Panc1 (cell line): ENCODE measurements at regions not wholly inside any gene's neighbourhood (a gene's known extent, or its start where the extent isn't known, plus 50 kb on each side); places are given as distances from the start of the nearest gene placed in this dataset.

ENCODE experiments used
- ATAC-seq: fragments of 200-7000 bp; cut with Tn5 transposase; 2 replicates; pipeline ENCODE4 v1.9.1; 2020; ENCODE audit warnings: mild to moderate bottlenecking, moderate library complexity
- BruUV-seq: library from RNA; stranded (reverse); fragments of 400-500 nt; replicated peaks from 2 replicates; lab custom pipeline; 2021; lab: Mats Ljungman, UMichigan
- CTCF ChIA-PET: fragments of 300-600 bp; sonication (Branson Sonifier 250); formaldehyde crosslinking; loops from one replicate; lab custom pipeline; 2022; ENCODE audit warnings: antibody characterized with exemption; lab: Charles Lee
- POLR2A ChIA-PET: fragments of 300-600 bp; sonication (Branson Sonifier 250); formaldehyde crosslinking; loops from one replicate; lab custom pipeline; 2022; ENCODE audit warnings: antibody characterized with exemption; lab: Charles Lee
- DNase-seq: peaks from one replicate; pipeline ENCODE4 v3.0.0-alpha.2; 2010; ENCODE audit warnings: low read depth, low spot score
- H3K27ac ChIP-seq: 2 replicates; pipeline ENCODE4 v1.5.1; 2011; ENCODE audit warnings: mild to moderate bottlenecking, low read length, inconsistent platforms
- H3K27me3 ChIP-seq: fragments of 200-500 bp; sonication (Bioruptor generic); 2 replicates; pipeline ENCODE4 v1.6.0; 2014; ENCODE audit warnings: low read length, inconsistent platforms; ENCODE audit not compliant: control insufficient read depth, insufficient read depth
- H3K36me3 ChIP-seq: fragments of 200-500 bp; sonication (Bioruptor generic); 2 replicates; pipeline ENCODE4 v1.5.1; 2014; ENCODE audit warnings: inconsistent platforms, mild to moderate bottlenecking, low read length, moderate library complexity; ENCODE audit not compliant: control insufficient read depth, insufficient read depth
- H3K4me1 ChIP-seq: 2 replicates; pipeline ENCODE4 v1.5.1; 2011; ENCODE audit warnings: inconsistent platforms, mild to moderate bottlenecking, low read length, moderate library complexity; ENCODE audit not compliant: control insufficient read depth, insufficient read depth
- H3K4me3 ChIP-seq, 2 experiments: 2 replicates each; pipeline ENCODE4 v1.5.1; 2011 to 2012; ENCODE audit warnings: low read depth in 2 of 2, low read length in 2 of 2, mild to moderate bottlenecking in 2 of 2, inconsistent platforms in 1 of 2, moderate library complexity in 1 of 2
- H3K9me3 ChIP-seq: fragments of 200-500 bp; sonication (Bioruptor generic); 2 replicates; pipeline ENCODE4 v1.5.1; 2014; ENCODE audit warnings: low read depth, mild to moderate bottlenecking, inconsistent platforms, low read length, moderate library complexity; ENCODE audit not compliant: control insufficient read depth, insufficient read depth
- POLR2AphosphoS5 ChIP-seq: IDR thresholded peaks from 2 replicates; pipeline ENCODE4 v1.6.1; 2012; ENCODE audit warnings: mild to moderate bottlenecking, low read depth, low read length, moderate library complexity
- SIN3A ChIP-seq: IDR thresholded peaks from 2 replicates; pipeline ENCODE4 v1.6.1; 2012; ENCODE audit warnings: low read depth, mild to moderate bottlenecking, low read length, moderate library complexity, borderline replicate concordance; ENCODE audit not compliant: insufficient read depth
- TCF7L2 ChIP-seq: IDR thresholded peaks from 2 replicates; pipeline ENCODE4 v1.6.1; 2011; ENCODE audit warnings: mild to moderate bottlenecking, low read depth, low read length, inconsistent platforms
- in situ Hi-C: cut with HindIII; loops from 2 replicates; pipeline ENCODE4 v1.10.0; 2016; ENCODE audit warnings: low sequenced_read_pairs, low pct_unique_long_range_greater_than_20kb
- intact Hi-C: fragments of 100-400 bp; cut with micrococcal nuclease; formaldehyde crosslinking; loops from one replicate; pipeline ENCODE4 v1.10.0; 2022; ENCODE audit not compliant: unreplicated experiment
- TF ChIP-seq, protein P1 (sequence below), 2 experiments: IDR thresholded peaks; 2 replicates each; pipeline ENCODE4 v1.6.1; 2011 to 2012; ENCODE audit warnings: low read depth in 2 of 2, control low read depth in 1 of 2, low read length in 1 of 2, mild to moderate bottlenecking in 1 of 2, moderate library complexity in 1 of 2; ENCODE audit not compliant: insufficient read depth in 1 of 2
- TF ChIP-seq, protein P2 (sequence below): fragments of 450-650 bp; IDR thresholded peaks from 2 replicates; pipeline ENCODE4 v1.5.1; 2017; ENCODE audit warnings: mild to moderate bottlenecking

DNA sequence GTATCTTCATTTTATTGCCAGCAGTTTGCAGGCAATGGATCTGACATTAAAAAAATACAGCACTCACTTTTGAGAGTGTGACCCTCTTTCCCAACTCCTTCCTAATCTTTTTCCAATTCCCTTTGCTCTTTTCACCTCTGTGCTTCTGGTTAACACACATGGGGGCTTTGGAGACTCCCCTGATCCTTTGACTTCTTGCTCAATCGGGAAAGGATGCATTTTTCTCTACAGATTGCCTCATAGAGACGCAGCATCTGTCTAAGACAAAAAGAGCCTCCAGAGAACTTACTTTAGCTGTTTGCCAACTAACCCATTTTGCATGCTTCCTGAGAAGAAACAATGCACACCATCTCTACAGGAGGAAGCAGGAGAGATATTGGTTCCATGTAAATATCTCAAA is 378.3 kb downstream of the PBX1 start:
- no peak for DNase-seq
- in situ Hi-C loops, result no loop called here
- intact Hi-C loops, result no loop called here

DNA sequence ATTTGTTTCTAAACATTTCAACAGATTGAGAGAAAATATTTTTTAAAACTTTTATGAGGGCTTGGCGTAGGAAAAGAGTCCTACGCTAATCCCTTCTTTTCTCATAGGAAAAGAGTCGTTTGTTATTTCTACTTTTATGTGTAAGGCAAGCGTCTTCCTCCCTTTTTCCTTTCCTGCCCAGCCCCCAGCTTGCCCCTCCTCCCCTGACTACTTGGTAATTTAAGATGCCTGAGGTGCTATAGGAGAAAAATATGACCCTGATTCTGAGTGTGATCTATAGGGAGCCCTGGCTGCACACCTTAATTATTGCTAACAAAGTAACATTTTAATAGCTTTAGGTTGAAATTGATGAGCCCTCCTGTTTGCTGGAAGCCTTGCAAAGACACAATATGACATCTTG is 373.6 kb downstream of the PBX1 start:
- H3K36me3 ChIP-seq, result no peaks in the 10 kb centered on the region
- 0 out of 2 replicates have a peak, but pooled peaks cover 2% of the 10 kb centered on the region for H3K27me3 ChIP-seq
- BruUV-seq, result no TSS peak
- POLR2A ChIA-PET, result no interaction called here
- no peak for ATAC-seq
- intact Hi-C loops, result no loop called here
- CTCF ChIA-PET, result no interaction called here
- in situ Hi-C loops, result no loop called here
- no peak overlapping the region for H3K4me3 ChIP-seq
- H3K9me3 ChIP-seq, result no peaks in the 10 kb centered on the region
- DNase-seq, result no peak
- TF ChIP-seq, protein P1, sequence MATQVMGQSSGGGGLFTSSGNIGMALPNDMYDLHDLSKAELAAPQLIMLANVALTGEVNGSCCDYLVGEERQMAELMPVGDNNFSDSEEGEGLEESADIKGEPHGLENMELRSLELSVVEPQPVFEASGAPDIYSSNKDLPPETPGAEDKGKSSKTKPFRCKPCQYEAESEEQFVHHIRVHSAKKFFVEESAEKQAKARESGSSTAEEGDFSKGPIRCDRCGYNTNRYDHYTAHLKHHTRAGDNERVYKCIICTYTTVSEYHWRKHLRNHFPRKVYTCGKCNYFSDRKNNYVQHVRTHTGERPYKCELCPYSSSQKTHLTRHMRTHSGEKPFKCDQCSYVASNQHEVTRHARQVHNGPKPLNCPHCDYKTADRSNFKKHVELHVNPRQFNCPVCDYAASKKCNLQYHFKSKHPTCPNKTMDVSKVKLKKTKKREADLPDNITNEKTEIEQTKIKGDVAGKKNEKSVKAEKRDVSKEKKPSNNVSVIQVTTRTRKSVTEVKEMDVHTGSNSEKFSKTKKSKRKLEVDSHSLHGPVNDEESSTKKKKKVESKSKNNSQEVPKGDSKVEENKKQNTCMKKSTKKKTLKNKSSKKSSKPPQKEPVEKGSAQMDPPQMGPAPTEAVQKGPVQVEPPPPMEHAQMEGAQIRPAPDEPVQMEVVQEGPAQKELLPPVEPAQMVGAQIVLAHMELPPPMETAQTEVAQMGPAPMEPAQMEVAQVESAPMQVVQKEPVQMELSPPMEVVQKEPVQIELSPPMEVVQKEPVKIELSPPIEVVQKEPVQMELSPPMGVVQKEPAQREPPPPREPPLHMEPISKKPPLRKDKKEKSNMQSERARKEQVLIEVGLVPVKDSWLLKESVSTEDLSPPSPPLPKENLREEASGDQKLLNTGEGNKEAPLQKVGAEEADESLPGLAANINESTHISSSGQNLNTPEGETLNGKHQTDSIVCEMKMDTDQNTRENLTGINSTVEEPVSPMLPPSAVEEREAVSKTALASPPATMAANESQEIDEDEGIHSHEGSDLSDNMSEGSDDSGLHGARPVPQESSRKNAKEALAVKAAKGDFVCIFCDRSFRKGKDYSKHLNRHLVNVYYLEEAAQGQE (IDR thresholded peaks at IDR 0.05; ENCODE audit: insufficient read depth in 1 of 2, low read depth in 2 of 2, low read length in 1 of 2), result no peak
- TF ChIP-seq, protein P2, sequence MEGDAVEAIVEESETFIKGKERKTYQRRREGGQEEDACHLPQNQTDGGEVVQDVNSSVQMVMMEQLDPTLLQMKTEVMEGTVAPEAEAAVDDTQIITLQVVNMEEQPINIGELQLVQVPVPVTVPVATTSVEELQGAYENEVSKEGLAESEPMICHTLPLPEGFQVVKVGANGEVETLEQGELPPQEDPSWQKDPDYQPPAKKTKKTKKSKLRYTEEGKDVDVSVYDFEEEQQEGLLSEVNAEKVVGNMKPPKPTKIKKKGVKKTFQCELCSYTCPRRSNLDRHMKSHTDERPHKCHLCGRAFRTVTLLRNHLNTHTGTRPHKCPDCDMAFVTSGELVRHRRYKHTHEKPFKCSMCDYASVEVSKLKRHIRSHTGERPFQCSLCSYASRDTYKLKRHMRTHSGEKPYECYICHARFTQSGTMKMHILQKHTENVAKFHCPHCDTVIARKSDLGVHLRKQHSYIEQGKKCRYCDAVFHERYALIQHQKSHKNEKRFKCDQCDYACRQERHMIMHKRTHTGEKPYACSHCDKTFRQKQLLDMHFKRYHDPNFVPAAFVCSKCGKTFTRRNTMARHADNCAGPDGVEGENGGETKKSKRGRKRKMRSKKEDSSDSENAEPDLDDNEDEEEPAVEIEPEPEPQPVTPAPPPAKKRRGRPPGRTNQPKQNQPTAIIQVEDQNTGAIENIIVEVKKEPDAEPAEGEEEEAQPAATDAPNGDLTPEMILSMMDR, result no peak
- no peak for TF ChIP-seq TCF7L2
- TF ChIP-seq POLR2AphosphoS5, result no peak
- TF ChIP-seq SIN3A, result no peak
- no peaks in the 10 kb centered on the region for H3K4me1 ChIP-seq
- H3K27ac ChIP-seq, result no peak overlapping the region

More for the DNA sequence above, 378.3 kb downstream of the PBX1 start:
- Histone ChIP-seq H3K4me3 (no peak overlapping the region), H3K9me3 (no peaks in the 10 kb centered on the region), H3K27me3 (no peaks in the 10 kb centered on the region), H3K4me1 (no peaks in the 10 kb centered on the region), H3K36me3 (no peaks in the 10 kb centered on the region), H3K27ac (no peak overlapping the region)
- no TSS peak for BruUV-seq
- ChIA-PET CTCF (no interaction called here), POLR2A (no interaction called here)
- TF ChIP-seq, protein P2, result no peak
- TF ChIP-seq POLR2AphosphoS5, result no peak
- TF ChIP-seq, protein P1 (IDR thresholded peaks at IDR 0.05; ENCODE audit: insufficient read depth in 1 of 2, low read depth in 2 of 2, low read length in 1 of 2), result no peak
- no peak for ATAC-seq
